Stimulated activated CD4-positive, alpha-beta T cell treated with anti-CD3 and anti-CD28 coated beads, Interleukin-2, amount 100 ng/mL, for 4 hours (primary cell): ENCODE measurements at regions not wholly inside any gene's neighbourhood (a gene's known extent, or its start where the extent isn't known, plus 50 kb on each side); places are given as distances from the start of the nearest gene placed in this dataset.
"Not testable (repeated sequence)": the region's sequence is repeated elsewhere in the genome, so short reads cannot be mapped to it uniquely, and the experiment has no call there.

Experiments used
- DNase-seq: peaks from one replicate; pipeline ENCODE4 v3.0.0-alpha.2; 2020; ENCODE audit warnings: low read depth

DNA sequence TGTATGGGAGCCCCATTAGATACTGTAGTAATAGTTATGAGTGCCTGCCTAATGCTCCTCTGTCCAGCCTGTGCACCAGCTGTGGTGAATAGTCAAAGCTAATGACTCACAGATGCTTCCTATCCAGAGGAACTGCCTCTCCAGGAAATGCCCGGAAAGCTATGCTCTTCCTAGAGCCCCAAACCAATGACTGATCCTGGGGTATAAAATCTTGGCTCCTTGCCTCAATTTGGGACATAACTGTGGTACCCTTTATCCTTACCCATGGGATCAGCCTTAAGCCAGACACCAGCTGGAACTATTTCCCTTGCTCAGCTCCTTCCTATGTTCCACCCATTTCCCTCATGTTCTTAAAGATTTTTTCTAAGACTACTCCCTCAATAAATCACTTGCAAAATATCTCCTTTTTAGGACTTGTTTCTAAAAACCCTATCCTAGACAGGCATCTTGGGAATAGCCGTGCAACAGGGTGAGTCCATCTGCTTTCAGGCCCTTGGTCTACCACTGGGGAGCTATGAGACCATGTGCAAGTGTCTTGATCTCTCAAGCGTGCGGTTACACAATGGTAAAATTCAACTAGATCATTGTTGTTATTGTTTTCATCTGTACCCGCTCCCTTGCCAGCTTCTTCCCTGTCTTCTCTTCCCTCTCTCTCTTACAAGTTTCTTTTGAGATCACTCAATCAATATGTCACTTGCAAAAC lies 283.7 kb downstream of the BTBD3 start:
- DNase-seq = no peak

DNA sequence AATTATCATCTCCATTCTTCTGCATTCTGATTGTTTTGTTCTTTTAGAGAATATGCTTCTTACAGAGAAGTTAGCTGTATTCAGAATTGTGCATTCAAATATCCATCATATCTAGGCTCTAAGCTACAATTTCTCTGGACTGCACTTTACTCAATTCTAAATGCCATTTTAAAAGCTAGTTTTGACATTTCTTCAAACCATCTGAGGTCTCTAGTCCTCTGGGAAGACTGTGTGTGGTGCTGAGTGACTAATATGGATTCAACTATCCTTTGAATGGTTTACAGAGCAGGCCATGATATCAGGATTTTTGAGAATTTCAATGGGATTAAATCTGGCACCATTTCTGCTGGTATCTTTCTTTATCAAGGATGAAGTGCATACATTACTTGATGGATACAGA lies 285.7 kb downstream of the BTBD3 start:
- DNase-seq = no peak

- DNase-seq = no peak
These were observed 286.3 kb downstream of the BTBD3 start for GRCh38 chr20:12203981-12204380.

GRCh38 chr20:12207875-12208274 lies 290.2 kb downstream of the BTBD3 start:
- DNase-seq = no peak

- DNase-seq = no peak
These were observed 292.9 kb downstream of the BTBD3 start for GRCh38 chr20:12210591-12210990.

DNA sequence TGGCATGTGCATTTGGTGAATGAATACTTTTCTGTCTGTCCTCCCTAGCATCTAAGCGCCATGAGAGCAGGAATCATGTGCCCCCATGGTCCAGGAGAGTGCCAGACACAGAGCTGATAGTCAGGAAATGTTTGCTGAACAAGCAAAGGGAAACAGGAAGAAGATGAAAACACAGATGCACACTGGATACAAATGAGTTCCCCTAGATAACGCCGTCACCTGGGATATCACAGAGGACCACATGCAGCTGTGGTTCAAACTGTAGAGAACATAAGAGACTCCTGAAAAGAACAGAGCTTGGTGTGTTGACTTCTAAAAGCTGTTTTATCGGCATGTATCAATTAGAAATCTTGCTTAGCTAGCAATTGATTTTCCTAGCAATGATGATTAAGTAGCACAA lies 293.7 kb downstream of the BTBD3 start:
- no peak for DNase-seq

- no peak for DNase-seq
These were observed 299.7 kb downstream of the BTBD3 start for GRCh38 chr20:12217382-12217781.

GRCh38 chr20:12219798-12220197 lies 302.1 kb downstream of the BTBD3 start:
- no peak for DNase-seq

DNA sequence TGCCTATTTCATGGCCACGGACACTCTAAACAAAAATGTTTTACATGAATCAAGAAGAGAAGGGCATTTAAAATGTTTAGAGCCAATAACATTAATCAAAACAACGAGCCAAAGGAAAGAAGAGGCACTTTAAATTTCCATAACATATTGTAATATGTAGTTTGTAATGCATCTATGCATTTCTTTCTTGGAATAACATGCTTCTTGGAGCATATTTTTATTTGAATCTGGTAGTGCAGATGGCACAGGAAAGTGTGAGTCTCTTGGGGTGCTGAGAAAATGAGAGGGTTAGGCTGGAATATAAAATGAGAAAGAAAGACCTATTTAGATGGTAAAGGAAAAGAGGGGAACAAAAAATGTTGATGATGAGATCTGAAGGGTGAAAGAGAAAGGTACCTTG lies 305.4 kb downstream of the BTBD3 start:
- no peak for DNase-seq

DNA sequence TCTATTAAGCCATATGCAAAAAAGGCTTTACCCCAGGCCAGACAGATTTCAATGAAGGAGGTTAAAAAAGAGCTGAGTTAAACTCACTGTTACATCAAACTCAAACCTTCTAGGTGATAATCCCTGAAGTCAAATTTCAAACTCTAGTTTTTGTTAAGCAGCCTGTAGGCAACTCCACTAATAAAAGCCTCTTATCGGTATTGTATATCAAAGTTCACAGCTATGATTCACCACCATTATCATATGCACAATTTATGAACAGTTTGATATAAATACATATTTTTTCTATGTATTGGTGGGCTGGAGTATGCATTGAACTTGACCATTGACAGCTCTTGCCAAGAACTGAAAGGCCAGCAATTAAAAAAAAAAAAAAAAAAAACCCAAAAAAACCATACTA lies 308.2 kb downstream of the BTBD3 start:
- no peak for DNase-seq

DNA sequence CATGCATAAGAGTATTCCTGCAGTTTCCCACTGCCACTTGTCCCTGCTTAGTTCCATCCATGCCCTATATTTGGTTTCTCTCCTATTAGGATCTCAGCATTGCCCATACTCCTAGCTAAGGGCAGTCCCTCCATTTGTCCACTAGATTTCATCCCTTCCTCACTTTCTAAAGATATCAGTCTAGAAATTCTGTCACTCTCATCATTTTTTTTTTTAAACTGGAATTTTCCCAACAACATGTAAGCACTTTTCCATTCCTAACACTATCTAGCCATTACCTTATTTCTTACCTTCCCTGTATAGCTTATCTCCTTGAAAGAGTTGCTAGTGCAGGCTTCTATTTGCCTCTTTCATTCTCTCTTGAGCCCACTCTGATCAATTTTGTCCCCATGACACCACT lies 312.2 kb downstream of the BTBD3 start:
- DNase-seq = no peak

DNA sequence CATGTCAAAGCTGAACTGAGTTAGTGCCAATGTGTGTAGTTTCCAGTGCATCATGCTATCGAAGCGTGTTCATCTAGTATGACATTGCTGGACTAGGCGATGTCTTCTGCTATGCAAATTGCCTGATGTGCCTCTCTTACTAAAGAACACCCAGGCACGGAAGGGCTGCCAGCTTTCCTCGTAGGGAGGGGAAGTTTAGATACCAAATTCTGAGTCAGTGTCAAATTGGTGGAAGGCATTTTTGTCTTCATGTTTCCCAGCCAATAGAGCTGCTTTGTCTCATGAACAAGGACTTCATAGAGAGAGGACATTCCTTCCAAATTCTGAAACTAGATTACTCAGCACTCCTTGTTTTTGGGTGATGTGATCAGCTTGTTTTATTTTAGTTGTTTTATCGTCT lies 320.1 kb downstream of the BTBD3 start:
- no peak for DNase-seq

DNA sequence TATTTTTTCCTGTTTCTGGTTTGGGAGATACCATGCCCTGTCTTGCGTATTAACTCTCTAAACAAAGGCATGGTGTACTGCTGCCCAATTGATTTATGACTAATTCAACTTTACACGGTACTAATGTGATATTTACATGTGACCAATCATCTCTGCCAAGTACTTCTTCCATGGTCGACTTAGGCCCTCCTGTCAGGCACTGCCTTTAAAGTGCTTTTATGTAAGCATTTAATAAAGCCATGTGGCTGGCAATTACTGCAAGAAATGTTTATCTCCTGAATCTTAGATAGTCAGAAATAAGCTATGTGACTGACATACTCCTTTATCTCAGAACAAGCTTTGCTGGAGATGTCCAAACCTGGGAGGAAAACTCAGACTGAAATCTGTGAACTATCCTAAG lies 323.4 kb downstream of the BTBD3 start:
- DNase-seq = no peak

DNA sequence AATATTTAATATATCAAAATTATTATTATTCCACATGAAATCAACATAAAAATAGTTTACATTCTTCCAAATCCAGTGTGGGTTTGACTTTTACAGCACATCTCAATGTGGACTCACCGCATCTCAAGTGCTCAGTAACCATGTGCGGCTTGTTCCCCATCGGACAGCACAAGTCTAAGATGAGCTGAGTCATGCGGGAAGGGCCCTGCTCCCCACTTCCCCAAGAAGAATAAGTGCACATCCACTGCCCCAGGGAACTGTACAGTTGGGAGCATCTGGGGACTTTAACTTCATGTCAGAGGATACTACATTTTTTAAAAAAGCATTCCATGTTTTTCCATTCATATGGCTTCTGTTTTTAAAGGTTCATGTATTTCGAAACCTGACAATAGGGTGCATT lies 325.6 kb downstream of the BTBD3 start:
- no peak for DNase-seq

- no peak for DNase-seq
These were observed 330.8 kb downstream of the BTBD3 start for GRCh38 chr20:12248481-12248880.

- not testable (repeated sequence) for DNase-seq
These were observed 333.0 kb downstream of the BTBD3 start for GRCh38 chr20:12250661-12251060.

- no peak for DNase-seq
These were observed 335.1 kb downstream of the BTBD3 start for GRCh38 chr20:12252793-12253192.

DNA sequence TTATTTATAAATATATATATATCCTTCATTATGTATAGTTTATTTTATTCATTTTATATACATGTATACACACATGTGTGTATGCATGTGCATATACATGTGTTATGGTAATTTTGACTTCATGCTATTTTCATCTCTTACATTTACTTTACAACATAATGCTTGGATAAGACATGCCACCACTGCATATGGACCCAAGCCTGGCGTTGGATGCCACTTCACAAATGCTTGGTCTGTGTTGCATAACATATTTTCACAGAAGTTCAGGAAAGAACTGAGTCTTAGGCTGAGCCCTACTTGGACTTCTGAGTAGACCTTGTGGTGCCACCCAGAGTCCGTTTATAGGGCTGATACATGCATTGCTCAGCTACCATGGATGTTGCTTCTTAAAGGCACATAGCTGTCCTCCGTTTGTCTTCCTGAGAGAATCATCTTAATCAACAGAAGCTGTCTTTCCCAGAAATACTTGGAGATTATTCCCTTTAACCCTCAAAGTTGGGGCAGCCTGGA lies 337.8 kb downstream of the BTBD3 start:
- DNase-seq = no peak

DNA sequence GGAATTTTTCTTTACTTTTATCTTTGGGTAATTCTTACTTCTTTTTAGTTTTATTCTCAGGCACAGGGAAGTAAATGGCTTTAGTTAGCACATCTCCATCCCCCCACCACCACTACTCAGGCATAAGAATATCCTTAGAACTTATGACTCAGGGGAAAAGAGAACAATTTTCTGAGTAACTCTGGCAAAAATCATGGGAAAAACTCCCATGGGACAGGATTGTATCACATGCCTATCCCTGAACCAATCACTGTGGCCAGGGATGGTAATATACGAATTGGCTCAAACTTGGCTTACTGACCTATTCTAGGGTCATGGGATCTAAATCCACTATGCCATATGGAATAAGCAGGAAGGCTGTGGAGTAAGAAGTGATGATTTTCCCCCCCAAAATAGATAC lies 339.1 kb downstream of the BTBD3 start:
- no peak for DNase-seq

DNA sequence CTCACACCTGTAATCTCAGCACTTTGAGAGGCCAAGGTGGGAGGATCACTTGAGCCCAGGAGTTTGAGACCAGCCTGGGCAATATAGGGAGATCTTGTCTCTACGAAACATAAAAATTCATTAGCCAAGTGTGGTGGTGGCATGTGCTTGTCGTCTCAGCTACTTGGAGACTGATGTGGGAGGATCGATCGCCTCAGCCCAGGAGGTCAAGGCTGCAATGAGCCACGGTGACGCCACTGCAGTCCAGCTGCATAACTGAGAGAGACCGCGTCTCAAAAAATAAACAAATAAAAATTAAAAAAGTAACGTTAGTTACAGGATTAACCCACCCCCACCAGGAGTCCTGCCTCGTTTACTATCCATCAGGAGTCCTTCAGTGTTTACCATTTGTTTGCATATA lies 345.1 kb downstream of the BTBD3 start:
- DNase-seq = no peak

DNA sequence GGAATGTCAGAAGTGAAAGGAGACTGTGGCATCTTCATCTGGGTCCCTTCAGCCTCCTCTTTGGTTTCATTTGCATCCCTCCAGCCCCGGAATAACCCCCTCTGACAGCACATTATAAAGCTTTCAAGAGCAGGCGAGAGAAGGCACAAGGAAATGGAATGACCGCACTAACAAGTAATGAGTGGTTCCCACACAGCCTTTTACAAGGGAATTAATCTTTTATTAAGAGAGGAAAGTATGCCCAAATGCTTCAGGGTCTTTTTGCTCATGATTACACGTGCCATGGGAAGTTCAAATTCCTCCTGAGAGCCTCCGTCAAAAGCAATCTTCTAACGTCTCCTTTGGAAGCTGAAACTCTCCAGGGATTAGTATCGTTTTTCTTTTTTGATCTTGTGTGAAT lies 347.0 kb downstream of the BTBD3 start:
- no peak for DNase-seq

DNA sequence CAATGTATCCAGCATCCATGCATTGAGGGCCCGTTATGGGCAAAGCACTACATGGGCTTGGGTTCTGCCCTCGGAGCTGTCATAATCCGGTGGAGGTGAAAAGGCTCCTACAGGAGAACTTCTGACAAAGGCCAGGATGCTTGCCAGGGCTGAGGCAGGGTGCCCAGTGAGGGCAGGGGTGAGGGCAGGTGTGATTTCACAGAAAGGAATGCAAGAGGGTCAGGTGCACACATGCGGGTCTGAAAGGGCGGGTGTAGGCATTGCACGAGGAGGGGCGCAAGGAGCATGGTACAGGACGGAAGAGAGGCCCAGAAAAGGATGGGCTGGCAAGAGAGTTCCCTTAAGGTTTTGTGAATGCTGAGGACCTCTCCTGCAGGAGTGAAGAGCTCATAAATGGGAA lies 348.0 kb downstream of the BTBD3 start:
- DNase-seq = no peak

DNA sequence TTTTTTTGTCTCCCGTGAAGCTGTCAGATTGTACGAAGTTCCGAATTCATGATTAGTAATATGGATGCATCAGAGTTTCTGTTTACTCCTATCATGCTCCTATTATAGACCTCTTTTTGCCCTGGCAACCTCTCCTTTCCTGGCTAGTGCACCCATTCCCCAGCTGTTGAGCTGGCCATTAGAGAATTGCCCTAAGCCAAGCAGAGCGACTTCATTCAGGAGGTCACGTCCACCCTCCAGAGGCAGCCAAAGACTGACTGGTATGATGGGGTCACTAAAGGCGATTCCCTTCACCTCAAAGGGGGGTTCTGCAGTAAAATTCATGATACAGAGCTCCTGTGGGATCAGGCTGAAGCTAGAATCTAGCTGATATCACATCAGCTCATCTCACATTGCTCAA lies 351.9 kb downstream of the BTBD3 start:
- DNase-seq = no peak

- DNase-seq = no peak
These were observed 353.2 kb downstream of the BTBD3 start for GRCh38 chr20:12270863-12271262.
